ENCODE measurements at regions not wholly inside any gene's neighbourhood (a gene's known extent, or its start where the extent isn't known, plus 50 kb on each side); places are given as distances from the start of the nearest gene placed in this dataset.

- DNase-seq (ENCODE audit: low read depth in 2 of 2): peak; percentile 4 to 57
- no peak for TF ChIP-seq CTCF (IDR thresholded peaks at IDR 0.05; ENCODE audit: low read depth, low read length)
- no peak overlapping the region for H3K4me3 ChIP-seq (replicated peaks in 1 of 2; ENCODE audit: low read depth in 2 of 2, low read length in 2 of 2)
Observed at GRCh38 chrX:52425775-52426174, 57.0 kb downstream of the XAGE2 start.

GRCh38 chrX:52426810-52427209, 58.0 kb downstream of the XAGE2 start:
- no peak for DNase-seq (ENCODE audit: low read depth in 2 of 2)
- no peak for TF ChIP-seq CTCF (IDR thresholded peaks at IDR 0.05; ENCODE audit: low read depth, low read length)
- no peak overlapping the region for H3K4me3 ChIP-seq (replicated peaks in 1 of 2; ENCODE audit: low read depth in 2 of 2, low read length in 2 of 2)

- no peak for DNase-seq (ENCODE audit: low read depth in 2 of 2)
- H3K4me3 ChIP-seq (replicated peaks in 1 of 2; ENCODE audit: low read depth in 2 of 2, low read length in 2 of 2): no peak overlapping the region
- no peak for TF ChIP-seq CTCF (IDR thresholded peaks at IDR 0.05; ENCODE audit: low read depth, low read length)
Observed at GRCh38 chrX:52437212-52437611, 58.4 kb upstream of the XAGE1A start.

Data from cardiac fibroblast (primary cell).